ENCODE measurements at regions not wholly inside any gene's neighbourhood (a gene's known extent, or its start where the extent isn't known, plus 50 kb on each side); places are given as distances from the start of the nearest gene placed in this dataset.
"Not testable (repeated sequence)": the region's sequence is repeated elsewhere in the genome, so short reads cannot be mapped to it uniquely, and the experiment has no call there.

DNA sequence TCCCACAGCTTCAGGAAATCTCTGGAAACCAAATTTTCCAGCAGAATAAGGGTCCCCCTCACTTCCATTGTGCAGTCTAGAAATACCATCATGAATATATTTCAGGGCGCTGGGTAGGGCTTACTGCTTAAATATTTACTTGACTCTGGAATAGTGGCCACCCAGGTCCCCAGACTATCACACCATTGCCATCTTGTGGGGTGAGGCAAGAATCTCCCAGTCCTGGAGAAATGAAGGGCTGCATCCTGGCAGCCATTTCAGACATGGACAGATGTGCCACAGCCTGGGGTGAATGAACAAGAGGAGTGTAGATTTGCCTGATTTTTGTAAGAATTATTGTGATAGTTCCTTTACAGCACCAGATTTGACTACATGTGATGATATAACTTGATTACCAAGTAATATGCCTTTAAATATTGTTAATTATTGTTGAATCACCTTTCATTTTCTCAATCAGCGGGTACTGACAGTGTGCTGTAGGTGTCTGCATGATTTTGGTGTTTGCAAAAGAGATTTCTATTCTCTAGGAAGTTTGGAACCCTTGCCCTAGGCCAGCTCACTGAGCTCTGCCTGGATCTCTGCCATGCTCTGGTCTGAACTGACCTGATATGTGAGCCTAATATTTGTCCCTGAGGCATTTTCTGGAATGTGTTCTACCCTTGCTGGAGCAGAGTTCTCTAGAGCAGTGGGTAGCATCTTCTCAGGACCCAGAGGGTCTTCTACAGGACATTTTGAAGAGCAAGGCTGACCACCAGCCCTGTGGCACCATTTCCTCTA is 183.4 kb downstream of the KIT start:
- Histone ChIP-seq H3K27ac (no peak overlapping the region), H3K4me3 (no peak overlapping the region), H3K27me3 (replicated peaks) (no peaks in the 10 kb centered on the region), H3K9me3 (replicated peaks) (no peaks in the 10 kb centered on the region), H3K36me3 (no peaks in the 10 kb centered on the region), H3K4me1 (replicated peaks) (no peaks in the 10 kb centered on the region)
- DNase-seq (ENCODE audit: low read depth in 1 of 2, low spot score in 2 of 2) = no peak

- no peak for DNase-seq (ENCODE audit: low read depth in 1 of 2, low spot score in 2 of 2)
- Histone ChIP-seq H3K4me3 (no peak overlapping the region), H3K27ac (no peak overlapping the region), H3K9me3 (replicated peaks) (no peaks in the 10 kb centered on the region), H3K36me3 (no peaks in the 10 kb centered on the region), H3K27me3 (replicated peaks) (no peaks in the 10 kb centered on the region), H3K4me1 (replicated peaks) (no peaks in the 10 kb centered on the region)
These were observed 182.7 kb downstream of the KIT start for GRCh38 chr4:54840430-54840829.

- Histone ChIP-seq H3K27ac (no peak overlapping the region), H3K4me1 (replicated peaks) (no peaks in the 10 kb centered on the region), H3K4me3 (no peak overlapping the region), H3K9me3 (replicated peaks) (no peaks in the 10 kb centered on the region), H3K36me3 (no peaks in the 10 kb centered on the region), H3K27me3 (replicated peaks) (no peaks in the 10 kb centered on the region)
- DNase-seq (ENCODE audit: low read depth in 1 of 2, low spot score in 2 of 2) = no peak
These were observed 180.5 kb downstream of the KIT start for GRCh38 chr4:54838301-54838700.

DNA sequence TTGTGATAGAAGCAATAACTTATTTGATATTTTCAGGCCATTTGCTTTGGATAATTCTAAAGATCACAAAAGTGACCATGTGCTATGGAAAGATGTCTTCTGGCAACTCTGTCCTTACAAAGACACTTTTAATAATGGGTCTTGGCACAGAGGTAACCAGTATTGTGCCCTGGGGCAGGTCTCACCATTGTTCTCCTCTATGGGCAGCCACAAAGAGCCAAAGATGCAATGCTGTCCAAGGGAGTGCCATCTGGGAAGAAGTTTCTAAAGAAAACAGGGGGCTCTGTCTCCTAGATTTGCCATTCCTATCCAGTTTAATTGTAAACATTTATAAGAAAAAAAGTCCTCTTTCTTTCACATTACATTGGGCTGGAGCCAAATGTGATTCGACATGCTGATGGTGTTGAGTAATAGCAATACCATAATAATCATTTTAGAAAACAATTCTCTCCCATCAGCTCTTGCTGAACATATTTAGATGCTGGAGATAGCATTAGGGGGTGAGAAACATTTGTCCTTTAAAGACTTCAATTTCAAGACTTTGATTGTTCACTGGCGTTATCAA is 179.9 kb downstream of the KIT start:
- no peaks in the 10 kb centered on the region for H3K27me3 ChIP-seq (replicated peaks)
- no peaks in the 10 kb centered on the region for H3K36me3 ChIP-seq
- H3K27ac ChIP-seq = no peak overlapping the region
- no peak for DNase-seq (ENCODE audit: low read depth in 1 of 2, low spot score in 2 of 2)
- no peaks in the 10 kb centered on the region for H3K9me3 ChIP-seq (replicated peaks)
- H3K4me3 ChIP-seq = no peak overlapping the region
- no peaks in the 10 kb centered on the region for H3K4me1 ChIP-seq (replicated peaks)

DNA sequence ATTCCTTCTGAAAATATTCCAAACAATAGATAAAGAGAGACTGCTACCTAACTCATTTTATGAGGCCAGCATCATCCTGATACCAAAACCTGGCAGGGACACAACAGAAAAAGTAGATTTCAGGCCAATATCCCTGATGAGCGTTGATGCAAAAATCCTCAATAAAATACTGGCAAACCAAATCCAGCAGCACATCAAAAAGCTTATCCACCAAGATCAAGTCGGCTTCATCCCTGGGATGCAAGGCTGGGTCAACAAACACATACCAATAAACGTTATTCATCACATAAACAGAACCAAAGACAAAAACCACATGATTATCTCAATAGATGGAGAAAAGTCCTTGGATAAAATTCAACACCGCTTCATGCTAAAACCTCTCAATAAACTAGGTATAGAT is 170.6 kb downstream of the KIT start:
- not testable (repeated sequence) for H3K36me3 ChIP-seq; DNase-seq (ENCODE audit: low read depth in 1 of 2, low spot score in 2 of 2); H3K9me3 ChIP-seq (replicated peaks); H3K4me3 ChIP-seq; H3K27me3 ChIP-seq (replicated peaks); H3K27ac ChIP-seq; H3K4me1 ChIP-seq (replicated peaks)

GRCh38 chr4:54823616-54824015 is 165.9 kb downstream of the KIT start:
- H3K4me1 ChIP-seq (replicated peaks) = no peaks in the 10 kb centered on the region
- DNase-seq (ENCODE audit: low read depth in 1 of 2, low spot score in 2 of 2) = no peak
- no peaks in the 10 kb centered on the region; the same call in 1 of the 2 replicates for H3K9me3 ChIP-seq (replicated peaks)
- no peak overlapping the region for H3K27ac ChIP-seq
- no peaks in the 10 kb centered on the region; the same call in 1 of the 2 replicates for H3K27me3 ChIP-seq (replicated peaks)
- H3K36me3 ChIP-seq = no peaks in the 10 kb centered on the region
- no peak overlapping the region for H3K4me3 ChIP-seq

GRCh38 chr4:54819034-54819433 is 161.3 kb downstream of the KIT start:
- DNase-seq (ENCODE audit: low read depth in 1 of 2, low spot score in 2 of 2) = no peak
- H3K36me3 ChIP-seq = no peaks in the 10 kb centered on the region
- H3K4me1 ChIP-seq (replicated peaks) = no peaks in the 10 kb centered on the region
- no peaks in the 10 kb centered on the region; the same call in 1 of the 2 replicates for H3K27me3 ChIP-seq (replicated peaks)
- no peak overlapping the region for H3K4me3 ChIP-seq
- no peak overlapping the region for H3K27ac ChIP-seq
- no peaks in the 10 kb centered on the region; the same call in 1 of the 2 replicates for H3K9me3 ChIP-seq (replicated peaks)

DNA sequence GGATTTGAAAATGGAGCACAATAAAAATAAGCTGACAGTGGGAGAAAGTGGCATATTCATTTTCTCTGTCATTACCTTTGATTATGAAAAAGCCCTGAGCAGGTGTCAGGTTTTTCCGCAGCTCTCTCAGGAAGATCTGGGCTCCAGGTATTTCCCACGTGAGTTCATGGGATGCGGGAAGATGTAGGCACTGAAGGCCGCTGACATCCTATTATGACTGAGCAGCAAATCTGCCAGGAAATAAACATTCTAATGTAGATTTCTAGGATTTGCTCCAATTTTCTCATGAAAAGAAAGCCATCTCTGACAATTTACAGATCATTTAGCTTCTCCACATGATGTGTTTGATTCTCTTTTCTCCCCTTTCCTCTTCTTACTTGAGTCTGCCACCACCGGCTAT is 160.7 kb downstream of the KIT start:
- Histone ChIP-seq H3K36me3 (no peaks in the 10 kb centered on the region), H3K27ac (no peak overlapping the region)

DNA sequence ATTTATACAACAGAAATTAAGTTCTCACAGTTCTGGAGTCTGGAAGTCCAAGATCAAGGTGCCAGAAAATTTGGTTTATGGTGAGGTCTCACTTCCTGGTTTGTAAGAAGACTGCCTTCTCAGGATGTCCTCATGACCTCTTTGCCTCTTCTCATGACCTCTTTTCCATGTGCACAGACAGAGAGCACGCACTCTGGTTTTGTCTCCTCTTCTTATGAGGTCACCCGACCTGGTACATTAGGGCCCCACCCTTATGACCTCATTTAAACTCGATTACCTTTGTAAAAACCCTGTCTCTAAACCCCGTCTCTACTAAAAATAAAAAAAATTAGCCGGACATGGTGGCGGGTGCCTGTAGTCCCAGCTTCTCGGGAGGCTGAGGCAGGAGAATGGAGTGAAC is 155.9 kb downstream of the KIT start:
- Histone ChIP-seq H3K9me3 (replicated peaks) (no peaks in the 10 kb centered on the region), H3K27me3 (replicated peaks) (no peaks in the 10 kb centered on the region), H3K4me3 (no peak overlapping the region), H3K36me3 (no peaks in the 10 kb centered on the region), H3K4me1 (replicated peaks) (no peaks in the 10 kb centered on the region), H3K27ac (no peak overlapping the region)
- no peak for DNase-seq (ENCODE audit: low read depth in 1 of 2, low spot score in 2 of 2)

More for the DNA sequence above, 160.7 kb downstream of the KIT start:
- Histone ChIP-seq H3K4me1 (replicated peaks) (no peaks in the 10 kb centered on the region), H3K9me3 (replicated peaks) (no peaks in the 10 kb centered on the region), H3K4me3 (no peak overlapping the region), H3K27me3 (replicated peaks) (no peaks in the 10 kb centered on the region; the same call in 1 of the 2 replicates)
- no peak for DNase-seq (ENCODE audit: low read depth in 1 of 2, low spot score in 2 of 2)

GRCh38 chr4:54806351-54806750 is 148.6 kb downstream of the KIT start:
- no peaks in the 10 kb centered on the region for H3K36me3 ChIP-seq
- no peaks in the 10 kb centered on the region for H3K9me3 ChIP-seq (replicated peaks)

GRCh38 chr4:54802336-54802735 is 144.6 kb downstream of the KIT start:
- no peaks in the 10 kb centered on the region for H3K36me3 ChIP-seq
- no peaks in the 10 kb centered on the region for H3K27me3 ChIP-seq (replicated peaks)
- H3K4me3 ChIP-seq = no peak overlapping the region
- no peaks in the 10 kb centered on the region for H3K4me1 ChIP-seq (replicated peaks)
- no peaks in the 10 kb centered on the region for H3K9me3 ChIP-seq (replicated peaks)
- no peak overlapping the region for H3K27ac ChIP-seq
- DNase-seq (ENCODE audit: low read depth in 1 of 2, low spot score in 2 of 2) = no peak

More at GRCh38 chr4:54806351-54806750, 148.6 kb downstream of the KIT start:
- DNase-seq (ENCODE audit: low read depth in 1 of 2, low spot score in 2 of 2) = no peak
- Histone ChIP-seq H3K4me1 (replicated peaks) (no peaks in the 10 kb centered on the region), H3K27me3 (replicated peaks) (no peaks in the 10 kb centered on the region), H3K4me3 (no peak overlapping the region), H3K27ac (no peak overlapping the region)

DNA sequence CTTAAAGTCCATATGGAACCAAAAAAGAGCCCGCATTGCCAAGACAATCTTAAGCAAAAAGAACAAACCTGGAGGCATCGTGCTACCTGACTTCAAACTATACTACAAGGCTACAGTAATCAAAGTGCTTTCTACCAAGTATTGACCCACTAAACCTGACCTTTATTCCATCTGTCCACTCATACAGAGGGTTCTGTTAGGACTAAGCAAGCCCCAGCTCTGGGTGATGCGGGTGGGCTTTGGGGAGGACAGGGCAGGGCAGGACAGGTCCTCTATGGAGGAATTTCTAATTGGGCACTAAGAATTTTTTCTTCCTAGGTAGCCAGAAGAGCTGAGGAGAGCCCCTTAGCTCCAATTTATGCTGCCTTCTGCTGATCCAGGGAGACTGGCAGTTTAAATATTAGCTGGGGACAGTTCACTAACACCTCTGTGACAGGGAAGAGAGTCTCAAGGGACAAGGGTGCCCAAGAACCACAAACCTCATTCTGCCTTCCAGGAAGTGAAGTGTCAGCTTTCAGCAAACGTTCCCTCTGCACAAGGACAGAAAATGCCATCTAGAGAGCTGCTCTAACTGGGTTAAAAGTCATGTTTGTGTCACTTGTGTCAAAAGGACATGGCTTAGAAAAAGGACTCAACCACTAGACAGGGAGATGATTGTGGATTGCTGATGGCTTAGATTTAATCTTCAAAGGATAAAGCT is 143.2 kb downstream of the KIT start:
- DNase-seq (ENCODE audit: low read depth in 1 of 2, low spot score in 2 of 2) = no peak
- no peak overlapping the region for H3K27ac ChIP-seq
- H3K27me3 ChIP-seq (replicated peaks) = no peaks in the 10 kb centered on the region
- H3K4me1 ChIP-seq (replicated peaks) = no peaks in the 10 kb centered on the region
- no peaks in the 10 kb centered on the region for H3K36me3 ChIP-seq
- H3K4me3 ChIP-seq = no peak overlapping the region
- H3K9me3 ChIP-seq (replicated peaks) = no peaks in the 10 kb centered on the region

DNA sequence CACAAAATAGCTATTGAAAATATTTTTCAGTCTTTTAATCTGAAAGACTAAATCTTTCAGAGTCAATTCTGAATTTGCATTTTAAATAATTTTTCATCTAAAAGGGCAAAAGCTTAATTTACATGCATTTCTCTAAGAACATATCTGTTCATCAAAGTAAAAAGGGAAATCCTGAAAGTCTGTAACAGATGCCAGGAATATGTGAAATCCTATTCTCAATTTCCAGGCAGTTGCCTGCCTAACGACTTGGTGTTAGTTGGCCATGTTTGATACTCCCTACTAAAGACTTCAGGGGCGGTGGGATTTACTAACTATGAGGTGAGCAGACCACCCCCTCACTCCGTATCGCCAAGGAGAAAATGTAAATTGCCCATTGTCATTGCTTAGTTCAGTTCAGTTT is 136.8 kb downstream of the KIT start:
- Histone ChIP-seq H3K4me3 (no peak overlapping the region), H3K4me1 (replicated peaks) (no peaks in the 10 kb centered on the region), H3K9me3 (replicated peaks) (no peaks in the 10 kb centered on the region), H3K27ac (no peak overlapping the region), H3K36me3 (no peaks in the 10 kb centered on the region), H3K27me3 (replicated peaks) (no peaks in the 10 kb centered on the region)
- DNase-seq (ENCODE audit: low read depth in 1 of 2, low spot score in 2 of 2) = no peak

DNA sequence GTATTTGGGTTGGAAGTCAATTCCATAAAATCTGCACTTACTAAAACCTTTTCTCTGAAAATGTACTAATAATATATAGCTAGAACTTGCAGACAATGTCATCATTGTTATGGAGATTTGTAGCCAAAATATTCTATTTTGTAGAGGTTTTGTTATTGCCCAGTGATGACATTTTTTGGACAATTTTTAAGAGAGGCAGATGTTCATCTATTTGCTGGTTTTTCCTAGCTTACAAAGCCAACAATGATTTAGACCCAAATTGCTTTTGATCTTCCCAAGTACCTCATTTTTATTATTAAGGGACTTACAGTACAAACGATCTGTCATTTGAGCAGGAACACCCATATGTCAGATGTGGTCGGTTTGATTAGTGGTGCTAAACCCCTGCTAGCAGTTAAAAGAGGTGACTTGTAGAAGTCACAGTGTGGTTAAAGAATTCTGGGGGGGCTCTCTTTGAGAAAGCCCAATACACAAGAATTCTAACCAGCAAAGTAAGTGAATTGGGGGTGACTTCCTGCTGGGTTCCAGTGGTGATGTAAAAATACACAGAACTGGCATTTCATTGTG is 136.2 kb downstream of the KIT start:
- Histone ChIP-seq H3K36me3 (no peaks in the 10 kb centered on the region), H3K27ac (no peak overlapping the region), H3K4me1 (replicated peaks) (no peaks in the 10 kb centered on the region), H3K4me3 (no peak overlapping the region), H3K9me3 (replicated peaks) (no peaks in the 10 kb centered on the region), H3K27me3 (replicated peaks) (no peaks in the 10 kb centered on the region)
- DNase-seq (ENCODE audit: low read depth in 1 of 2, low spot score in 2 of 2) = no peak

All from SJSA1 (cell line).